GM23338 (cell line): ENCODE measurements at regions not wholly inside any gene's neighbourhood (a gene's known extent, or its start where the extent isn't known, plus 50 kb on each side); places are given as distances from the start of the nearest gene placed in this dataset.
"Not testable (repeated sequence)": the region's sequence is repeated elsewhere in the genome, so short reads cannot be mapped to it uniquely, and the experiment has no call there.

Experiments
- ATAC-seq: fragments of 200-7000 bp; cut with Tn5 transposase; 3 replicates; pipeline ENCODE4 v1.9.1; 2020
- DNase-seq: peaks from one replicate; pipeline ENCODE4 v3.0.0-alpha.2; 2015; ENCODE audit warnings: low spot score
- H2AFZ ChIP-seq: fragments of 200-600 bp; sonication (generic); 2 replicates; pipeline ENCODE4 v1.8.0; 2016; ENCODE audit warnings: antibody characterized with exemption, mild to moderate bottlenecking, moderate library complexity
- H3F3A ChIP-seq: fragments of 200-600 bp; sonication (generic); replicated peaks from 2 replicates; pipeline ENCODE4 v1.8.0; 2017; ENCODE audit warnings: antibody characterized with exemption, mixed run types, low read depth
- H3K27ac ChIP-seq: fragments of 200-600 bp; sonication (generic); 2 replicates; pipeline ENCODE4 v1.6.1; 2016; ENCODE audit warnings: low read depth
- H3K27me3 ChIP-seq: fragments of 200-600 bp; sonication (generic); 2 replicates; pipeline ENCODE4 v1.8.0; 2016; ENCODE audit warnings: mild to moderate bottlenecking, mixed run types, moderate library complexity; ENCODE audit not compliant: insufficient read depth
- H3K36me3 ChIP-seq: fragments of 200-600 bp; sonication (generic); 2 replicates; pipeline ENCODE4 v1.8.0; 2016; ENCODE audit warnings: mild to moderate bottlenecking; ENCODE audit not compliant: insufficient read depth
- H3K4me1 ChIP-seq: fragments of 200-600 bp; sonication (generic); 2 replicates; pipeline ENCODE4 v1.8.0; 2016; ENCODE audit warnings: mild to moderate bottlenecking, moderate library complexity; ENCODE audit not compliant: insufficient read depth
- H3K4me2 ChIP-seq: fragments of 200-600 bp; sonication (generic); 2 replicates; pipeline ENCODE4 v1.7.1; 2017; ENCODE audit warnings: mixed run types
- H3K4me3 ChIP-seq: fragments of 200-600 bp; sonication (generic); 2 replicates; pipeline ENCODE4 v1.6.1; 2016; ENCODE audit warnings: mixed run types
- H3K79me2 ChIP-seq: fragments of 200-600 bp; sonication (generic); replicated peaks from 2 replicates; pipeline ENCODE4 v1.8.0; 2017; ENCODE audit warnings: mild to moderate bottlenecking; ENCODE audit not compliant: insufficient read depth
- H3K9me2 ChIP-seq: fragments of 200-600 bp; sonication (generic); 2 replicates; pipeline ENCODE4 v1.8.0; 2017; ENCODE audit not compliant: insufficient read depth
- H4K20me1 ChIP-seq: fragments of 200-600 bp; sonication (generic); replicated peaks from 2 replicates; pipeline ENCODE4 v1.8.0; 2017; ENCODE audit warnings: mild to moderate bottlenecking; ENCODE audit not compliant: insufficient read depth
- H3K27ac Mint-ChIP-seq: 2 replicates; pipeline ENCODE4 v1.8.0; 2020; ENCODE audit warnings: inconsistent platforms, mild to moderate bottlenecking, moderate library complexity, mixed read lengths
- H3K27me3 Mint-ChIP-seq: 3 replicates; pipeline ENCODE4 v1.8.0; 2022; ENCODE audit warnings: low read depth, mild to moderate bottlenecking, moderate library complexity, mixed read lengths, inconsistent platforms; ENCODE audit not compliant: insufficient read depth, poor library complexity
- H3K36me3 Mint-ChIP-seq: 3 replicates; pipeline ENCODE4 v1.8.0; 2021; ENCODE audit warnings: low read depth, mild to moderate bottlenecking, inconsistent platforms, moderate library complexity, mixed read lengths
- H3K4me1 Mint-ChIP-seq: 3 replicates; pipeline ENCODE4 v1.8.0; 2020; ENCODE audit warnings: mild to moderate bottlenecking, inconsistent platforms, mixed read lengths
- H3K4me3 Mint-ChIP-seq: 3 replicates; pipeline ENCODE4 v1.8.0; 2021; ENCODE audit warnings: moderate library complexity, mild to moderate bottlenecking, inconsistent platforms, mixed read lengths
- H3K9me3 Mint-ChIP-seq: 3 replicates; pipeline ENCODE4 v1.8.0; 2020; ENCODE audit warnings: moderate library complexity, mild to moderate bottlenecking, inconsistent platforms, mixed read lengths
- CREB1 ChIP-seq: fragments of 250-450 bp; sonication (Bioruptor Pico); IDR thresholded peaks from 2 replicates; pipeline ENCODE4 v1.5.0; 2020; ENCODE audit warnings: low read depth, mild to moderate bottlenecking, moderate library complexity
- CTCF ChIP-seq, 2 experiments: fragments of 200-600 bp in 1 of 2; sonication (generic) in 1 of 2; conservative IDR thresholded peaks; 2 replicates each; pipeline versions ENCODE4 v1.5.1 to v1.6.1; 2016 to 2017; ENCODE audit warnings: antibody characterized with exemption in 2 of 2, low read depth in 2 of 2, mild to moderate bottlenecking in 2 of 2, moderate library complexity in 1 of 2
- ETS1 ChIP-seq: IDR thresholded peaks from 2 replicates; pipeline ENCODE4 v1.6.1; 2016; ENCODE audit warnings: antibody characterized with exemption
- EZH2 ChIP-seq: fragments of 200-600 bp; sonication (generic); IDR thresholded peaks from one replicate; pipeline ENCODE4 v1.8.0; 2017; ENCODE audit warnings: antibody characterized with exemption, mild to moderate bottlenecking, low read depth; ENCODE audit not compliant: unreplicated experiment
- EZH2phosphoT487 ChIP-seq: fragments of 200-600 bp; sonication (generic); IDR thresholded peaks from one replicate; pipeline ENCODE4 v1.8.1; 2018; ENCODE audit warnings: antibody characterized with exemption; ENCODE audit not compliant: unreplicated experiment
- JUNB ChIP-seq: IDR thresholded peaks from one replicate; pipeline ENCODE4 v1.6.1; 2016; ENCODE audit warnings: antibody characterized with exemption; ENCODE audit not compliant: unreplicated experiment
- NANOG ChIP-seq: IDR thresholded peaks from 2 replicates; pipeline ENCODE4 v1.6.1; 2016; ENCODE audit warnings: antibody characterized with exemption, borderline replicate concordance
- POLR2AphosphoS5 ChIP-seq: IDR thresholded peaks from 2 replicates; pipeline ENCODE4 v1.6.1; 2016; ENCODE audit warnings: antibody characterized with exemption, low read depth
- ZNF331 ChIP-seq: fragments of 250-450 bp; sonication (Bioruptor Pico); IDR thresholded peaks from 2 replicates; pipeline ENCODE4 v1.5.0; 2020; ENCODE audit warnings: low read depth, mild to moderate bottlenecking, moderate library complexity
- TF ChIP-seq, protein P1 (sequence below): fragments of 250-450 bp; sonication (Bioruptor Pico); IDR thresholded peaks from 2 replicates; pipeline ENCODE4 v1.5.0; 2020; ENCODE audit warnings: mild to moderate bottlenecking, moderate library complexity

DNA sequence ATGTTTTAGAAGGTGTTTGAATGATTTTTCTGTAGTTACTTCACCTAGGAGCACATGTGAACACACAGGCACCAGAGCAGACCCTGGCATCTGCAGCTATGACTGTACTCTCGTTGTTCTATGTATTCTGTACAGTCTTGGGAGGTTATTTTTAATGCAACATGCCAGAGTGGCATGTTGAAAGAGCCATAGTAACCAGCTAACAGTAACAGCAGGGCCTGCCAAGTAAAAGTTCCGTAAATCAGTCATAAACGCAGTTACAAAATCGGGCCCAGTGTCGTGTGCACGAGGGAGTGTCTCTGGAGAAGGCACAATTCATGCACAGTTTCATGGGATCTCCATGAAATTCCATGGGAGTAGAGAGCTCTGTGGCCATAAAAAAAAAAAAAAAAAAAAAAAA, 108.3 kb upstream of the CDK6 start:
- no peak for DNase-seq
- H3K36me3 ChIP-seq = no peaks in the 10 kb centered on the region
- H3K27ac Mint-ChIP-seq = no peak overlapping the region
- H3K27me3 Mint-ChIP-seq = peaks cover 2% of the 10 kb centered on the region
- H3K4me1 Mint-ChIP-seq = no peaks in the 10 kb centered on the region
- H3K9me3 Mint-ChIP-seq = no peaks in the 10 kb centered on the region
- no peak for ATAC-seq
- H3K4me3 Mint-ChIP-seq = no peak overlapping the region
- H3K9me2 ChIP-seq = 0 out of 2 replicates have a peak, but pooled peaks cover 4% of the 10 kb centered on the region
- TF ChIP-seq POLR2AphosphoS5 = no peak
- TF ChIP-seq ZNF331 (CRISPR knock-in tag) = no peak
- TF ChIP-seq EZH2 = no peak
- TF ChIP-seq, protein P1, sequence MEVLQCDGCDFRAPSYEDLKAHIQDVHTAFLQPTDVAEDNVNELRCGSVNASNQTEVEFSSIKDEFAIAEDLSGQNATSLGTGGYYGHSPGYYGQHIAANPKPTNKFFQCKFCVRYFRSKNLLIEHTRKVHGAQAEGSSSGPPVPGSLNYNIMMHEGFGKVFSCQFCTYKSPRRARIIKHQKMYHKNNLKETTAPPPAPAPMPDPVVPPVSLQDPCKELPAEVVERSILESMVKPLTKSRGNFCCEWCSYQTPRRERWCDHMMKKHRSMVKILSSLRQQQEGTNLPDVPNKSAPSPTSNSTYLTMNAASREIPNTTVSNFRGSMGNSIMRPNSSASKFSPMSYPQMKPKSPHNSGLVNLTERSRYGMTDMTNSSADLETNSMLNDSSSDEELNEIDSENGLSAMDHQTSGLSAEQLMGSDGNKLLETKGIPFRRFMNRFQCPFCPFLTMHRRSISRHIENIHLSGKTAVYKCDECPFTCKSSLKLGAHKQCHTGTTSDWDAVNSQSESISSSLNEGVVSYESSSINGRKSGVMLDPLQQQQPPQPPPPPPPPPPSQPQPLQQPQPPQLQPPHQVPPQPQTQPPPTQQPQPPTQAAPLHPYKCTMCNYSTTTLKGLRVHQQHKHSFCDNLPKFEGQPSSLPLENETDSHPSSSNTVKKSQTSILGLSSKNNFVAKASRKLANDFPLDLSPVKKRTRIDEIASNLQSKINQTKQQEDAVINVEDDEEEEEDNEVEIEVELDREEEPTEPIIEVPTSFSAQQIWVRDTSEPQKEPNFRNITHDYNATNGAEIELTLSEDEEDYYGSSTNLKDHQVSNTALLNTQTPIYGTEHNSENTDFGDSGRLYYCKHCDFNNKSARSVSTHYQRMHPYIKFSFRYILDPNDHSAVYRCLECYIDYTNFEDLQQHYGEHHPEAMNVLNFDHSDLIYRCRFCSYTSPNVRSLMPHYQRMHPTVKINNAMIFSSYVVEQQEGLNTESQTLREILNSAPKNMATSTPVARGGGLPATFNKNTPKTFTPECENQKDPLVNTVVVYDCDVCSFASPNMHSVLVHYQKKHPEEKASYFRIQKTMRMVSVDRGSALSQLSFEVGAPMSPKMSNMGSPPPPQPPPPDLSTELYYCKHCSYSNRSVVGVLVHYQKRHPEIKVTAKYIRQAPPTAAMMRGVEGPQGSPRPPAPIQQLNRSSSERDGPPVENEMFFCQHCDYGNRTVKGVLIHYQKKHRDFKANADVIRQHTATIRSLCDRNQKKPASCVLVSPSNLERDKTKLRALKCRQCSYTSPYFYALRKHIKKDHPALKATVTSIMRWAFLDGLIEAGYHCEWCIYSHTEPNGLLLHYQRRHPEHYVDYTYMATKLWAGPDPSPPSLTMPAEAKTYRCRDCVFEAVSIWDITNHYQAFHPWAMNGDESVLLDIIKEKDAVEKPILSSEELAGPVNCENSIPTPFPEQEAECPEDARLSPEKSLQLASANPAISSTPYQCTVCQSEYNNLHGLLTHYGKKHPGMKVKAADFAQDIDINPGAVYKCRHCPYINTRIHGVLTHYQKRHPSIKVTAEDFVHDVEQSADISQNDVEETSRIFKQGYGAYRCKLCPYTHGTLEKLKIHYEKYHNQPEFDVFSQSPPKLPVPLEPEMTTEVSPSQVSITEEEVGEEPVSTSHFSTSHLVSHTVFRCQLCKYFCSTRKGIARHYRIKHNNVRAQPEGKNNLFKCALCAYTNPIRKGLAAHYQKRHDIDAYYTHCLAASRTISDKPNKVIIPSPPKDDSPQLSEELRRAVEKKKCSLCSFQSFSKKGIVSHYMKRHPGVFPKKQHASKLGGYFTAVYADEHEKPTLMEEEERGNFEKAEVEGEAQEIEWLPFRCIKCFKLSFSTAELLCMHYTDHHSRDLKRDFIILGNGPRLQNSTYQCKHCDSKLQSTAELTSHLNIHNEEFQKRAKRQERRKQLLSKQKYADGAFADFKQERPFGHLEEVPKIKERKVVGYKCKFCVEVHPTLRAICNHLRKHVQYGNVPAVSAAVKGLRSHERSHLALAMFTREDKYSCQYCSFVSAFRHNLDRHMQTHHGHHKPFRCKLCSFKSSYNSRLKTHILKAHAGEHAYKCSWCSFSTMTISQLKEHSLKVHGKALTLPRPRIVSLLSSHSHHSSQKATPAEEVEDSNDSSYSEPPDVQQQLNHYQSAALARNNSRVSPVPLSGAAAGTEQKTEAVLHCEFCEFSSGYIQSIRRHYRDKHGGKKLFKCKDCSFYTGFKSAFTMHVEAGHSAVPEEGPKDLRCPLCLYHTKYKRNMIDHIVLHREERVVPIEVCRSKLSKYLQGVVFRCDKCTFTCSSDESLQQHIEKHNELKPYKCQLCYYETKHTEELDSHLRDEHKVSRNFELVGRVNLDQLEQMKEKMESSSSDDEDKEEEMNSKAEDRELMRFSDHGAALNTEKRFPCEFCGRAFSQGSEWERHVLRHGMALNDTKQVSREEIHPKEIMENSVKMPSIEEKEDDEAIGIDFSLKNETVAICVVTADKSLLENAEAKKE (CRISPR knock-in tag) = no peak
- TF ChIP-seq CREB1 (CRISPR knock-in tag) = no peak
- no peak for TF ChIP-seq ETS1
- no peak for TF ChIP-seq JUNB
- TF ChIP-seq NANOG = no peak
- no peak for TF ChIP-seq CTCF (conservative IDR thresholded peaks at IDR 0.05; ENCODE audit: low read depth in 2 of 2)
- TF ChIP-seq EZH2phosphoT487 = no peak
- H3K4me2 ChIP-seq = no peak overlapping the region
- H3K4me1 ChIP-seq = no peaks in the 10 kb centered on the region
- H3K27ac ChIP-seq = no peak overlapping the region
- H3K79me2 ChIP-seq = no peaks in the 10 kb centered on the region
- no peaks in the 10 kb centered on the region for H4K20me1 ChIP-seq
- H2AFZ ChIP-seq = no peak overlapping the region; the same call in 1 of the 2 replicates
- H3F3A ChIP-seq = no peaks in the 10 kb centered on the region
- no peaks in the 10 kb centered on the region for H3K36me3 Mint-ChIP-seq
- H3K4me3 ChIP-seq = no peak overlapping the region
- H3K27me3 ChIP-seq = no peaks in the 10 kb centered on the region

GRCh38 chr7:92942706-92943105, 106.3 kb upstream of the CDK6 start:
- not testable (repeated sequence) for H3K27ac ChIP-seq, H3K4me1 Mint-ChIP-seq, H3K27me3 ChIP-seq, H3K27me3 Mint-ChIP-seq, H3K4me3 Mint-ChIP-seq, H3K79me2 ChIP-seq, H3F3A ChIP-seq, H3K4me2 ChIP-seq, H3K36me3 Mint-ChIP-seq, H3K4me1 ChIP-seq, H3K36me3 ChIP-seq, H3K9me2 ChIP-seq, H3K4me3 ChIP-seq, H3K9me3 Mint-ChIP-seq, DNase-seq, H4K20me1 ChIP-seq, H3K27ac Mint-ChIP-seq, H2AFZ ChIP-seq, ATAC-seq
